Ascending aorta (tissue), 2 donors: ENCODE measurements at regions not wholly inside any gene's neighbourhood (a gene's known extent, or its start where the extent isn't known, plus 50 kb on each side); places are given as distances from the start of the nearest gene placed in this dataset.

Source experiments
- DNase-seq, 2 donors: peaks; one replicate each; pipeline ENCODE4 v3.0.0-alpha.2; 2019; ENCODE audit warnings: low spot score in 2 of 2
- H3K27ac ChIP-seq, 2 donors: fragments of 200-600 bp; sonication (generic); one replicate each; pipeline ENCODE4 v1.5.1; 2016 to 2017; ENCODE audit warnings: mild to moderate bottlenecking in 1 of 2
- H3K27me3 ChIP-seq: fragments of 200-600 bp; sonication (generic); one replicate; pipeline ENCODE4 v1.5.1; 2017
- H3K36me3 ChIP-seq, 2 donors: fragments of 200-600 bp; sonication (generic); one replicate each; pipeline ENCODE4 v1.5.1; 2016
- H3K4me1 ChIP-seq, 2 donors: fragments of 200-600 bp; sonication (generic); one replicate each; pipeline ENCODE4 v1.5.1; 2016 to 2017; ENCODE audit warnings: mild to moderate bottlenecking in 1 of 2
- H3K4me3 ChIP-seq, 2 donors: fragments of 200-600 bp; sonication (generic); one replicate each; pipeline ENCODE4 v1.5.1; 2016 to 2017; ENCODE audit warnings: mild to moderate bottlenecking in 1 of 2
- H3K9me3 ChIP-seq, 2 donors: fragments of 200-600 bp; sonication (generic); one replicate each; pipeline ENCODE4 v1.5.1; 2016
- CTCF ChIP-seq, 3 experiments: fragments of 200-600 bp in 2 of 3; fragments of 450-650 bp in 1 of 3; sonication (generic) in 2 of 3; IDR thresholded peaks; one replicate each; pipeline ENCODE4 v1.5.1; 2016 to 2019; ENCODE audit warnings: antibody characterized with exemption in 3 of 3, mild to moderate bottlenecking in 1 of 3, moderate library complexity in 1 of 3
- intact Hi-C: fragments of 100-400 bp; cut with DNase I; formaldehyde crosslinking; loops from one replicate; pipeline ENCODE4 v1.15.1; 2023

GRCh38 chr5:124902097-124902821 is 155.8 kb upstream of the ZNF608 start:
- Histone ChIP-seq H3K4me3 (no peak overlapping the region), H3K9me3 (no peaks in the 10 kb centered on the region), H3K4me1 (peaks cover 1 to 14% of the 10 kb centered on the region in 2 donors), H3K27ac (no peak overlapping the region), H3K27me3 (no peaks in the 10 kb centered on the region), H3K36me3 (no peaks in the 10 kb centered on the region)
- intact Hi-C loops, result loop anchor here (10.0 kb wide), 2 partner anchors 247 to 387 kb away; no protein-coding TSS in a partner anchor
- no peak for DNase-seq
- TF ChIP-seq CTCF (IDR thresholded peaks at IDR 0.05), result no peak

DNA sequence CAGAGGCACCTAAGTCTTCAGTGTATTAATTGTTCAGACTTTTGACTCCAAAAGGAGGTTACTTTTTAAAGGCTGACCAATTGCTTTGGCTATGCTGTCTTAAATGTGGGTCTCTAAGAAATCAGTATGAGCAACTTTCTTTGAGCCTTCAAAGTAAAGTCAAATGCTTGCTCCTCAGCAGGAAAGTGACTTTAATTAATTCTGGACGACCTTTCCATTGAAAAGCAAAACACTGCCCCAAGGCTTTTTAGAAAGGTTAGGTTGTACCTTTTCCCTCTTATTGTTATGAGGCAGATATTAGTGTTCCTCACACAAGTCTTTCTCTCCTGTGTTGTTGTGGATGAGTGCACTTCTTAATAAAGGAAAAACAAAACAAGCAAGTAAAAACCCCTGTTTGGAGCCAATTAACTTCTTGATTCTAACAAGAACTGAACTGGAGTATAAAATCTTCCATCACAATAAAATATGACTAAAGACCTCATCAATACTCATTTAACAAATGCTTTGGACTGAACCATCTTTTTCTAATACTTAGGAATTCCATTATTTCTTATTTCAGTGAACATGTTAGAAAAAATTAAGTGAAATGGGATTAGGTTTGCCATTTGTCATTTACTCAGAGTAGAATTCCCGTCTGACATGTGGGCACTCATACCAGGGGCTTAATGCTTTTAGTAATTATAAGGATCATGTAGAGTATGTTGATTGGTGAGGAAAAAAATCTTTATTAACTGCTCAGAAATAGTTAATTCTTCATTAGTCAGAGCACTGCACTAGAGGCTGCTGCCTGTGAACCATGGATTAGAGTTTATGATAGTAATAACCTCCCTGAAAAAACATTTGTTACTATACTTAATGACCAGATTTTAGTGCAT is 159.1 kb upstream of the ZNF608 start:
- DNase-seq, result no peak
- H3K9me3 ChIP-seq, result no peaks in the 10 kb centered on the region
- no peaks in the 10 kb centered on the region for H3K36me3 ChIP-seq
- intact Hi-C loops, result loop anchor here (2.0 to 10.0 kb wide), 5 partner anchors 159 to 577 kb away; partner anchors contain the start of gene ZNF608
- no peaks in the 10 kb centered on the region for H3K27me3 ChIP-seq
- H3K4me3 ChIP-seq, result no peak overlapping the region
- H3K4me1 ChIP-seq, result peaks cover 4 to 20% of the 10 kb centered on the region in 2 donors
- peak overlapping the region; percentile 52 to 57 for H3K27ac ChIP-seq
- TF ChIP-seq CTCF (IDR thresholded peaks at IDR 0.05), result no peak

- H3K4me1 ChIP-seq, result peaks cover 4 to 20% of the 10 kb centered on the region in 2 donors
- H3K9me3 ChIP-seq, result no peaks in the 10 kb centered on the region
- DNase-seq, result peak; percentile 39 to 85
- intact Hi-C loops, result loop anchor here (2.0 to 10.0 kb wide), 5 partner anchors 160 to 576 kb away; partner anchors contain the start of gene ZNF608
- peak in 1 of 3 experiments; percentile 20 for TF ChIP-seq CTCF (IDR thresholded peaks at IDR 0.05)
- H3K4me3 ChIP-seq, result no peak overlapping the region
- peak overlapping the region; percentile 77 to 82 for H3K27ac ChIP-seq
- no peaks in the 10 kb centered on the region for H3K36me3 ChIP-seq
- H3K27me3 ChIP-seq, result no peaks in the 10 kb centered on the region
These were observed 160.1 kb upstream of the ZNF608 start for GRCh38 chr5:124906339-124907097.

DNA sequence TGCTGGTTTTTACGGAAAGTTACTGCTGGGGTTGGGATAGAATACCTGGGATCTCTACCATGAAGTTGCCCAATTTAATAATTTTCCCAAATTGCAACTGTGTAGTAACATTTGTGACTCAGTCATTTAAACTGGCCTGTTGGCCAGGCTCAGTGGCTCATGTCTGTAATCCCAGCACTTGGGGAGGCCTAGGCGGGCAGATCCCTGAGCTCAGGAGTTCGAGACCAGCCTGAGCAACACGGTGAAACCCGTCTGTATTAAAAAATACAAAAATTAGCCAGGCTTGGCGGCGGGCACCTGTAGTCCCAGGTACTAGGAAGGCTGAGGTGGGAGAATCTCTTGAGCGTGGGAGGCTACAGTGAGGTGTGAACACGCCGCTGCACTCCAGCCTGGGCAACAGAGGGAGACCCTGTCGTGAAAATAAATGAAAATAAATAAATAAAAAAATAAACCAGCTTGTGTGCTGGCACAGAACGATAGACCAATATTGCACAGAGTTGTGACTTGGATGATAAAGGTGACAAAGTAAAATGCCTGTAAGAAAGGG is 160.7 kb upstream of the ZNF608 start:
- intact Hi-C loops, result loop anchor here (2.0 to 10.0 kb wide), 5 partner anchors 160 to 575 kb away; partner anchors contain the start of gene ZNF608
- Histone ChIP-seq H3K27me3 (no peaks in the 10 kb centered on the region), H3K27ac (peak overlapping the region; percentile 77 to 82), H3K4me1 (peaks cover 4 to 13% of the 10 kb centered on the region in 2 donors), H3K9me3 (no peaks in the 10 kb centered on the region), H3K36me3 (no peaks in the 10 kb centered on the region), H3K4me3 (no peak overlapping the region)
- DNase-seq, result peak in 1 of 2 donors; percentile 73
- TF ChIP-seq CTCF (IDR thresholded peaks at IDR 0.05), result no peak
